GM21423 (cell line): ENCODE measurements at regions not wholly inside any gene's neighbourhood (a gene's known extent, or its start where the extent isn't known, plus 50 kb on each side); places are given as distances from the start of the nearest gene placed in this dataset.

ENCODE experiments used
- ATAC-seq: cut with Tn5 transposase; IDR thresholded peaks from one replicate; pipeline ENCODE4 v1.9.1; 2021; ENCODE audit warnings: mild to moderate bottlenecking, moderate library complexity; ENCODE audit not compliant: unreplicated experiment

GRCh38 chr4:33150525-33150910, 2430.3 kb downstream of the PCDH7 start:
- no peak for ATAC-seq

- ATAC-seq, result no peak
Measured at GRCh38 chr4:33160126-33160525, 2440.0 kb downstream of the PCDH7 start.

GRCh38 chr4:33161202-33161601, 2441.0 kb downstream of the PCDH7 start:
- ATAC-seq, result no peak

- ATAC-seq, result no peak
Measured at GRCh38 chr4:33162122-33162521, 2442.0 kb downstream of the PCDH7 start.

- no peak for ATAC-seq
Measured at GRCh38 chr4:33171873-33172525, 2451.8 kb downstream of the PCDH7 start.

- ATAC-seq, result no peak
Measured at GRCh38 chr4:33176566-33176965, 2456.4 kb downstream of the PCDH7 start.

GRCh38 chr4:33184657-33185290, 2464.6 kb downstream of the PCDH7 start:
- peak; percentile 95 for ATAC-seq

- peak; percentile 45 for ATAC-seq
Measured at GRCh38 chr4:33187035-33187434, 2466.9 kb downstream of the PCDH7 start.

- ATAC-seq, result no peak
Measured at GRCh38 chr4:33188733-33189132, 2468.6 kb downstream of the PCDH7 start.

GRCh38 chr4:33189169-33189568, 2469.0 kb downstream of the PCDH7 start:
- no peak for ATAC-seq

- no peak for ATAC-seq
Measured at GRCh38 chr4:33193109-33193508, 2472.9 kb downstream of the PCDH7 start.

- ATAC-seq, result no peak
Measured at GRCh38 chr4:33200377-33200776, 2480.2 kb downstream of the PCDH7 start.

GRCh38 chr4:33218238-33218637, 2498.1 kb downstream of the PCDH7 start:
- ATAC-seq, result no peak

- ATAC-seq, result peak; percentile 59
Measured at GRCh38 chr4:33226133-33226532, 2506.0 kb downstream of the PCDH7 start.

GRCh38 chr4:33226783-33227182, 2506.6 kb downstream of the PCDH7 start:
- ATAC-seq, result no peak

- ATAC-seq, result no peak
Measured at GRCh38 chr4:33255094-33255493, 2534.9 kb downstream of the PCDH7 start.

GRCh38 chr4:33255507-33255906, 2535.3 kb downstream of the PCDH7 start:
- no peak for ATAC-seq

- no peak for ATAC-seq
Measured at GRCh38 chr4:33262824-33263223, 2542.7 kb downstream of the PCDH7 start.

GRCh38 chr4:33268776-33269175, 2548.6 kb downstream of the PCDH7 start:
- ATAC-seq, result no peak

GRCh38 chr4:33270403-33270802, 2550.2 kb downstream of the PCDH7 start:
- no peak for ATAC-seq

- no peak for ATAC-seq
Measured at GRCh38 chr4:33272722-33273121, 2552.6 kb downstream of the PCDH7 start.

GRCh38 chr4:33283818-33284217, 2563.6 kb downstream of the PCDH7 start:
- no peak for ATAC-seq
